Activated CD4-positive, alpha-beta T cell treated with anti-CD3 and anti-CD28 coated beads, Interleukin-2, Interleukin-6, amounts not matched to agents 100 ng/mL and 50 ng/mL, durations not matched to agents 16 hours and 8 hours (primary cell): ENCODE measurements at regions not wholly inside any gene's neighbourhood (a gene's known extent, or its start where the extent isn't known, plus 50 kb on each side); places are given as distances from the start of the nearest gene placed in this dataset.

ENCODE experiments used
- DNase-seq: peaks from one replicate; pipeline ENCODE4 v3.0.0-alpha.2; 2020

DNA sequence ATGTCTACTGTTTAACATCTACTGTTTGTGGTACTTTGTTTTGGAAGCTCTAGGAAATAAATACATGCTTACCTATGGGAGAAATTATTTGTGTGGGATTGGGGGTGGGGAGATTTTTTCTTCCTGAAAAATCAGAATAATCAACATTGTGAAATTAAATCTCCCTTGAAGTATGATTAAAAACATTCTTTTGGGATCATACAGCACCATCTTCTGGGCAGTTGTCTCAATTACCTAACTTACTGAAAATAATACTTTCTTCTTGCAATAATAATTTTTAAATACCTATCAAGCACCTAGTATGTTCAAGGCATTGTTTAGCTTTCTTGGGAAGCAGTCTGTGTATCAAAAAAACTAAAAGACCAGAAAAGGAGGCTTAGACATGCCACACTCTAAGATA is 576.5 kb upstream of the ARGLU1 start:
- DNase-seq = no peak

DNA sequence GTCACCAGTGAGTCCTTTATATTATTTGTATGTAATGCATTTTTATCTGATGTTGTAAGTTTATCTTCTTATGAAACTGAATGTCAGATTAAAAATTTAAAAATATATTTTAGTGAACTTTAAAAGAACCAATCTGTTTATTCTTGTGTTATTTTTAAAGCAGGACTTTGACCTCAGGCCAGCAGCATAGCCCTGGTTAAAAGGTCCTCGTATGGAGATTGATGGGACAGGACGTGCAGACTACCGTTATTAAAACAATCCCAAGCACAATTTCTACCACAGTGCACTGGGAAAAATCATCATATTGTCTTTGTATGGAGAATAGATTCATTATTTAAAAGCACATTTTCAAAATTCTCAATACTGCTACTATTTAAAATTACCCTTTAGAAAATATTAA is 573.8 kb upstream of the ARGLU1 start:
- no peak for DNase-seq

GRCh38 chr13:107139006-107139405 is 571.1 kb upstream of the ARGLU1 start:
- DNase-seq = no peak

- DNase-seq = no peak
Observed at GRCh38 chr13:107138486-107138885, 570.5 kb upstream of the ARGLU1 start.

DNA sequence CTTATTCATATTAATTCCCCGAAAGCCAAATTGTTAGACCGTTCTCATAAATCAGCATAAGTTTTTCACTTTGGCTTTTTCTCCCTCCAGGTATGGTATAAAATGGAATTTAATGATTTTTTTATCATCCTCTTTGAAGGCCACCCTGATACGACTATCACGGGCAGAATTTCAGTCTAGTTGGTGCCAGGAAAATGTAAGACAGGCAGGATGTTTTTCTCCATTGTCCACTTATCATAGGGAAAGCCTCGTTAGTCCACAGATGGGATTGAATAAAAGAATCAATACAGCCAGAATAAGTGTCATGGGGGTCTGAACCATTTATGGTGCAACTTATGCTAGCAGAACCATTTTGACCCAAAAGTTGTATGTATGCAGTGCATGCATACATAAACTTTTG is 566.0 kb upstream of the ARGLU1 start:
- no peak for DNase-seq

DNA sequence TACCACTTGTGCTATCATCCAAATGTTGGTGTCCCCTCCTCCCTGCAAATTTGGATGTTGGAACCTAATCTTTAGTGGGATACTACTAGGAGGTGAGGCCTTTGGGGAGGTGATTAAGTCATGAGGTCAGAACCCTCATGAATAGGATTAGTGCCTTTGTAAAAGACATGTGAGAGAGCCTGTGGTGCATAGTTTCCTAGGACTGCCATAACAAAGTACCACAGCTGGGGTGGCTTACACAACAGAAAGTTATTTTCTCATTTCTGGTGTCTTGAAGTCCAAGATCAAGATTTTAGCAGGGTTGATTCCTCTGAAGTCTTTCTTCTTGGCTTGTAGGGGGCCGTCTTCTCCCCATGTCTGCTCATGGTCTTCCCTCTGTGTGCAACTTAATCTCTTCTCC is 562.6 kb upstream of the ARGLU1 start:
- DNase-seq = no peak

DNA sequence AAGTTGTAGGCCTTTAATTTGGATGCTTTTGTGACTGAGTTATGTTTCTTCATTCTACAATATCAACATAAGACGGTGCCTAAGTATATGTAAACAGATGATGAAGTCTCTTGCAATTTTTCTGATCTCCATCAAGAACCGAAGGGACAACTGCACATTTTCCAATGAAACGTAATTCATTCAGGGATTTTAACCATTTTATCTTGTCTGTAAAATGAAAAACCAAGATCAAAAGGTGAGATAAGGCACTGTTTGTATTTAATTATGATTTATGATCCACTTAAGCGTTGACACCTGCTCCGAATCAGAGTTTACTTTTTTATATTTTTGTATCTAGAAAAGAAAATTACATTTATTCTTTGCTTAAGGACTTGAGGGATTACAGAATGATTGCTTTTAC is 556.8 kb upstream of the ARGLU1 start:
- DNase-seq = no peak

- DNase-seq = peak; percentile 11
Observed at GRCh38 chr13:107124129-107124718, 556.3 kb upstream of the ARGLU1 start.

- no peak for DNase-seq
Observed at GRCh38 chr13:107121793-107122192, 553.9 kb upstream of the ARGLU1 start.

DNA sequence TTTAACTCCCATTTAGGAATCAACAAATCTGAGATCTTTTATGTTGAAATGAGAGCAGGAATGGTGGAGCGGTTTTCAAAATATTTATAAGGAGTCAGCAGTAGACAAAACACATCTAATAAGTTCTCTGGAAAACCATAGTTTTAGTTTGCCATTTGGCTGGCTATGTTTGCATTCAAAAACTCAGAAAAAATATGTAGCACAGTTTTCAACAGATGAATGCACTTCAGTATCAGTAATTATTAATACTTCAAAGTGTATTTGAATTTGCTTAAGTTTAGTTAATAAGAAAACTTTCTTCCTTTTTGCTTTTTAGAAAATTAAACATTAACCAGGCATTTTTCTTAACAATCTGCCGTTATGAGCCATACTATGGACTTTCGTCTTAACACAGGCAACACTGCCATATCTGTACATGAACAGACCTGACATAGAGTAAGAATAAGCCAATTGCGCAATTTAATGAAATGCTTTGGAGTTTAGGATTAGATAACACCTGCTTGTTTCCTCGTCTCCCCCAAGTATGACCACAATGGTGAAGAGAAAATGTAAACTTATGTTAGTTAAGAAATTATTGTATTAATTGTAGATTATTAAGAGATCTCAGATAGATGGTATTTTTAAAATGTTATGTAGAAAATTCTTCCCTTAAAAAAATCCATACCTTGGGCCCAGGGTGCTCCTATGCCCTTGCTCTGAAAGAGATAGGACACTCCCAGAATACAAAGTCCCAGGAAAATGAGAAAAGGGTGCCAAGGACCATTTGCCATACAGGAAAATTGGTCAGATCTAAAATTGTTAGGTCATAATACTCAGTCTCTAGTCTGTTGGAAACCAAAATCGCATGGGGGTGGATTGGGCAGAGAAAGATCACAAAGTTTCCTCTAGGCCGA is 552.3 kb upstream of the ARGLU1 start:
- DNase-seq = no peak

DNA sequence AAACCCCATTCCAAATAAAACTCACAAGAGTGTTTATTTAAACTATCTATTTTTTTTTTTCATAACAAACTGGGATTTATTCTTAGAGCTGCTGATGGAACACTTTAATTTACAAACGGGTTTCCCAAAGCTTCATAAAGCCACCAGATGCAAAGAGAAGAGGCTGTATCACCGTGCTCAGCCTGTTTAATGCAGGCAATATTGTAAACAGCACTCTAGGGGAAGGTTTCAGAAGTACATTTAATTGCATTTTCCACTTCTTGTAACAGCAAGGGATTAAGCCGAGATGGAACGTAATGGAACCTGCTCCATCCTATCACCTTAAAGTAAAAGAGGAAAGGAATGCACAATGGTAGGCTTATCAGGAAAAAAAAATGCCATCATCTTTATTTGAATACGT is 550.6 kb upstream of the ARGLU1 start:
- DNase-seq = no peak

DNA sequence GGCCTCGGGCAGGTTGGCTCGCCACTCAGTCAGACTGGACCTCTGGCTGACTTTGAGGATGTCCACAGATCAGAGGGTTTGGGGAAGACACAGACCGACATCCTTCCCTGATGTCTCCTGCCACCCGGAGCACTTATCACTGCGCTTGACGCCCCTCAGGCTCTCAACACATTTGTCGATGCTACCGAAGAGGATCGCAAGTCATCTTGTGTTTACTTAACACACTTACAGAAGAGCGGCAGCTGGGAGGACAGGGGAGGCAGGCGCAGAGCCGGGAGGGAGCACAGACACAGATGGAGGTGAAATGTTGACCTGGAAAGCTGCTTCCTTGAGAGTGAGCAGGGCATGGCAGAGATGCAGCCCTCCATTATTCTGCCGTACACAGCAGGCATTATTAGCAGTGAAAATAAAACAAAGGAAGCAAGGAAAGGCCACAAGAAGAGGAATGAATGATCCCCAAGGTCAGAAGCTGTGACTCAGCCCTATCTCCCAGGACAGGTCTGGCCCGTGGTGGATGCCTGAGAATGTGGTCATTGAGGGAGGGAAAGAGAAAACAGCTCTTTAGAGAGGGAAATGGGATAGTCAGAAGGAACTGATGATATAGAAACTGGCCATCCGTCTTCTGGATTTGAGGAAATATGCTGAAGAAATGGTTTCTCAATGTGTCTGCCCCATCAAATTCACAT is 549.5 kb upstream of the ARGLU1 start:
- DNase-seq = no peak

DNA sequence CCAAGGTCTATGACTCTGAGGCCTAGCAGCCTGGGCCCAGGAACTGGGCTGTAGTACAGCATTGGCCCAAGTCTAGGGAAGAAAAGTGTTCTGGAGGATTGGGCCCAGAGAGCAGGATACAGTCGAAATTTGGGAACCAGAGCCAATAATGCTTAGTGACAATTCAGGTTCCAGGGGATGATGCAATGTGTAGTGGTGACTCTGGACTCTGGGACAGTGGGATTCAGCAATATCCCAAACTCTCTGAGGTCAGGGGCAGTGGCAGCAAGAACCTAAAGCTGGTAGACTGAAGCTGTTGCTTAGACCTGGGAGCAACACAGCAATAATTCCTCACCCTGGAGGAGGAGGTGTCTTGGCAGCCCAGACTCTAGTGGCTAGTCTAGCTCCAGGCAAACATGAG is 545.5 kb upstream of the ARGLU1 start:
- DNase-seq = no peak

DNA sequence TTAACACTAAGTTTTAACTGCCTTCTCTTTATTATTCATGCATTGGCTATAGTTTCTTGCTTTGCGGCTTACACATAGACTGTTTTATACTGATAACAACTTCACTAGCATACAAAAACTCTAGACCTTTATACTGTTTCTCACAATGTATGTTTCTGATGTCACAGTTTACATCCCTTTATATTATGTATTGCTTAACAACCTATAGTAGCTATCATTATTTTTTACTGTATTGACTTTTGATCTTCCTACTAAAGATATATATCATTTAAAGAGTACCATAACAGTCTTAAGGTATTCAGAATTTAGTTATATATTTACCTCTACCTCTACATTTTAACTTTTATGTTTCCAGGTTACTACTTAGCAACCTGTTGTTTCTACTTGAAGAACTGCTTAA is 543.3 kb upstream of the ARGLU1 start:
- DNase-seq = no peak

- no peak for DNase-seq
Observed at GRCh38 chr13:107104631-107105030, 536.7 kb upstream of the ARGLU1 start.

DNA sequence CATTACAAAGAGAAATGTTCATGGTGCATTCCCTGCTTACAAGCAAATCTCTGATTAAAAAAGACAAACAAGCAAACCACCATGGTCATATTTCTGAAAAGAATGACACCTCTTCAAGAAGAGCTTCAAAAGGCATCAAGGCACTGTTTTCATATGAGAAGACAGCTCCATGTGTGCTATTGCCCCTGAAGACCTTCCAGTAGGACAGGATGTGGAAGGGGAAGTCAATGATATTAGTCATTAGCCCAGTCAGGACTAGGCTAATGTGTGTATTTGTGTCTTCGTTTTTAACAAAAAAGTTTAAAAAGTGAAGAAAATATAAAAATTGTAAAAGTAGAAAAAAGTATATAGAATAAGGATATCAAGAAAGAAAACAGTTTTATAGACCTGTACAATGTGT is 534.7 kb upstream of the ARGLU1 start:
- no peak for DNase-seq

GRCh38 chr13:107099661-107100060 is 531.7 kb upstream of the ARGLU1 start:
- DNase-seq = no peak

DNA sequence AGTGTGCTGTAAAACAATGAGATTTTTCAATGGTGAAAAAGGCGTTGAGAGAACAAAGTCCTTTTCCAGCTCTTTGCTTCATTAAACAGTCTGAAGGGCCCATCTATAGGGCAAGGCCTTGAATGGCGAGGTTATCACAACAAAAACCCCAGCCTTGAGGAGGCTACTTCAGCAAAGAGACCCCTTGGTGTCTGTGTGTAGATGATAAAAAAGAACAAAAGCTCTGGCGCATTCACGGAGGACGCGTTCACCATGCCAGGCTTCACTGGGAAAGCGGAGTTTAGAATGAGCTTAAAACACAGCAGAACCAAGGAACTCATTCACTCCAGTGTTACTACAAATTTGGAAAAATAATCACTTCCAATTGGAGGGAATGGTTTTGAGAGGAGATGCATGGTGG is 530.0 kb upstream of the ARGLU1 start:
- no peak for DNase-seq

- no peak for DNase-seq
Observed at GRCh38 chr13:107095876-107096275, 527.9 kb upstream of the ARGLU1 start.

GRCh38 chr13:107091861-107092260 is 523.9 kb upstream of the ARGLU1 start:
- DNase-seq = no peak

- DNase-seq = no peak
Observed at GRCh38 chr13:107091428-107091827, 523.5 kb upstream of the ARGLU1 start.

- no peak for DNase-seq
Observed at GRCh38 chr13:107088061-107088460, 520.1 kb upstream of the ARGLU1 start.

DNA sequence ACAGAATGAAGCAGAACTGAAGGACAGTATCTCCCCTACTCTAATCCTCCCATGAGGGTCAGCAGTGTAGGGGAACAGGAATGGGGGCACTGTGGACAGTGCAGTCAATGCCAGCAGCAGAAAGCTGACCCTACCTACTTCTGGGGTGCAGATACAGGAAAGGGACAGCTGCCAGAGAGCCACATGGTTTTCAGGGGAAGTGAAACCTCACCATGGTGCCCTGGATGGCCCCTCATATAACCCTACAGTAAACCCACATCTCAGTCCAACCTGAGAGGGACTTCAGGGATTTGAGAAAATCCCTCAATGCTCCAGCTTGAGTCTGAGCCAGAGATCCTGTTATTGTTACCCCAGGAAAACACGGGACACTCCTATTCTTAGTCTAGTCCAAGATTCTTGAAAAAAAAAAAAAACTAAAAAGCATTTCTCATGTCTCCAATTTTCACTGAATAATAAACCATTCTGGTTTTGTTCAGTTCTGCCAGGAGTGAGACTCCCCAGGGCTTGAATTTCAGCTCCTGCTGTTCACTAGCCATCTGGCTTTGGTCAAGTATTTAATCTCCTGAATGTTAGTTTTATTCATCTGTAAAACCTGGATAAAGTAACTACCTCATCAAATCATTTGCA is 511.6 kb upstream of the ARGLU1 start:
- DNase-seq = no peak
